ENCODE measurements at regions not wholly inside any gene's neighbourhood (a gene's known extent, or its start where the extent isn't known, plus 50 kb on each side); places are given as distances from the start of the nearest gene placed in this dataset.

DNA sequence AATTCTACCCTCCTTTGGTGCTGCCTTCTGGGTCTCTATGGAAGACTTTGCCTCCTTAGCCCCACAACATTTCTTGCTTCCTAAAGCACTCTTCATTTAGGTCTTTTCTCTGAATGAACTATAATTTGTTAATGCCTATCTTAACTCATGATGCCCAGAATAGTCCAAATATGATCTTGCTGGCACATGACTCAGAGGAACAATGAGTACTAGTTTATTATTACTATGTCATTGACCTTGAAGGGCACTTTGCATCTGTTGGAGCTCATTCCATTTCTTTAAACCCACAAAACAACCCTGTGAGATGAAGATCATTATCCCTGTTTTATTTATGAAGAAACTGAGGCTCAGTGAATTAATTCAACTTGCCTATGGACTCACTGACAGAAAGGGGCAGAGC lies 320.2 kb upstream of the PLET1 start:
- H3K9me3 ChIP-seq (ENCODE audit: control insufficient read depth in 1 of 2, insufficient read depth in 1 of 2, low read depth in 1 of 2, low read length in 2 of 2): no peaks in the 10 kb centered on the region
- H3K9me2 ChIP-seq (ENCODE audit: insufficient read depth): no peaks in the 10 kb centered on the region
- TF ChIP-seq POLR2AphosphoS5 (IDR thresholded peaks at IDR 0.05; ENCODE audit: low read depth, low read length): no peak
- TF ChIP-seq JUND (IDR thresholded peaks at IDR 0.05): no peak
- no peak for TF ChIP-seq FOSL1 (IDR thresholded peaks at IDR 0.05; ENCODE audit: low read depth)
- TF ChIP-seq, protein P1, sequence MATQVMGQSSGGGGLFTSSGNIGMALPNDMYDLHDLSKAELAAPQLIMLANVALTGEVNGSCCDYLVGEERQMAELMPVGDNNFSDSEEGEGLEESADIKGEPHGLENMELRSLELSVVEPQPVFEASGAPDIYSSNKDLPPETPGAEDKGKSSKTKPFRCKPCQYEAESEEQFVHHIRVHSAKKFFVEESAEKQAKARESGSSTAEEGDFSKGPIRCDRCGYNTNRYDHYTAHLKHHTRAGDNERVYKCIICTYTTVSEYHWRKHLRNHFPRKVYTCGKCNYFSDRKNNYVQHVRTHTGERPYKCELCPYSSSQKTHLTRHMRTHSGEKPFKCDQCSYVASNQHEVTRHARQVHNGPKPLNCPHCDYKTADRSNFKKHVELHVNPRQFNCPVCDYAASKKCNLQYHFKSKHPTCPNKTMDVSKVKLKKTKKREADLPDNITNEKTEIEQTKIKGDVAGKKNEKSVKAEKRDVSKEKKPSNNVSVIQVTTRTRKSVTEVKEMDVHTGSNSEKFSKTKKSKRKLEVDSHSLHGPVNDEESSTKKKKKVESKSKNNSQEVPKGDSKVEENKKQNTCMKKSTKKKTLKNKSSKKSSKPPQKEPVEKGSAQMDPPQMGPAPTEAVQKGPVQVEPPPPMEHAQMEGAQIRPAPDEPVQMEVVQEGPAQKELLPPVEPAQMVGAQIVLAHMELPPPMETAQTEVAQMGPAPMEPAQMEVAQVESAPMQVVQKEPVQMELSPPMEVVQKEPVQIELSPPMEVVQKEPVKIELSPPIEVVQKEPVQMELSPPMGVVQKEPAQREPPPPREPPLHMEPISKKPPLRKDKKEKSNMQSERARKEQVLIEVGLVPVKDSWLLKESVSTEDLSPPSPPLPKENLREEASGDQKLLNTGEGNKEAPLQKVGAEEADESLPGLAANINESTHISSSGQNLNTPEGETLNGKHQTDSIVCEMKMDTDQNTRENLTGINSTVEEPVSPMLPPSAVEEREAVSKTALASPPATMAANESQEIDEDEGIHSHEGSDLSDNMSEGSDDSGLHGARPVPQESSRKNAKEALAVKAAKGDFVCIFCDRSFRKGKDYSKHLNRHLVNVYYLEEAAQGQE (IDR thresholded peaks at IDR 0.05; ENCODE audit: low read depth): no peak
- TF ChIP-seq CEBPB (IDR thresholded peaks at IDR 0.05; ENCODE audit: low read depth): no peak
- TF ChIP-seq EZH2phosphoT487 (IDR thresholded peaks at IDR 0.05; ENCODE audit: borderline replicate concordance): no peak
- no peak for TF ChIP-seq ELF1 (IDR thresholded peaks at IDR 0.05; ENCODE audit: borderline replicate concordance, low read depth)
- no peak for TF ChIP-seq ZNF274 (IDR thresholded peaks at IDR 0.05; ENCODE audit: low read depth, low read length)
- no peak for TF ChIP-seq SRF (IDR thresholded peaks at IDR 0.05; ENCODE audit: low read depth)
- no peak overlapping the region for H3K4me2 ChIP-seq (ENCODE audit: low read length)
- H4K20me1 ChIP-seq (ENCODE audit: insufficient read depth): no peaks in the 10 kb centered on the region
- POLR2A ChIA-PET: no interaction called here
- H3K27me3 ChIP-seq (ENCODE audit: insufficient read depth, low read length): 0 out of 2 replicates have a peak, but pooled peaks cover 4% of the 10 kb centered on the region
- no peak overlapping the region for H2AFZ ChIP-seq (ENCODE audit: low read depth, low read length, poor library complexity, severe bottlenecking)
- no peaks in the 10 kb centered on the region for H3K79me2 ChIP-seq (ENCODE audit: insufficient read depth, low read length)
- no TSS peak for BruUV-seq (replicated peaks)
- H3K4me1 ChIP-seq (ENCODE audit: control insufficient read depth in 1 of 2, insufficient read depth in 2 of 2, low read length in 2 of 2): no peaks in the 10 kb centered on the region
- ATAC-seq (no peak), DNase-seq (ENCODE audit: low read depth, low spot score) (no peak)
- H3K27ac ChIP-seq (ENCODE audit: low read depth, low read length): no peak overlapping the region
- CTCF ChIA-PET: interaction anchor here (1.1 kb wide), 2 partner anchors 25 kb away, joined by 3 read pairs; no protein-coding TSS in a partner anchor
- RAD21 ChIA-PET (ENCODE audit: low non-redundant PET in 1 of 2, low total read pairs in 2 of 2, uncharacterized antibody in 2 of 2, unreplicated experiment in 2 of 2): no interaction called here
- H3K9ac ChIP-seq (ENCODE audit: low read length): no peak overlapping the region
- H3K4me3 ChIP-seq (replicated peaks in 1 of 2; ENCODE audit: low read depth in 1 of 2, low read length in 2 of 2): no peak overlapping the region
- intact Hi-C loops (cut with micrococcal nuclease): no loop called here
- H3K36me3 ChIP-seq (ENCODE audit: control insufficient read depth in 1 of 2, insufficient read depth in 2 of 2, low read length in 2 of 2): no peaks in the 10 kb centered on the region

All from HCT116 (cell line).